Caco-2 (cell line): ENCODE measurements at regions not wholly inside any gene's neighbourhood (a gene's known extent, or its start where the extent isn't known, plus 50 kb on each side); places are given as distances from the start of the nearest gene placed in this dataset.

Source experiments
- BruUV-seq: library from RNA; stranded (reverse); fragments of 400-500 nt; replicated peaks from 2 replicates; lab custom pipeline; 2021; lab: Mats Ljungman, UMichigan
- CTCF ChIA-PET: fragments of 300-600 bp; sonication (Branson Sonifier 250); formaldehyde crosslinking; loops from one replicate; lab custom pipeline; 2022; ENCODE audit warnings: antibody characterized with exemption; lab: Charles Lee
- POLR2A ChIA-PET: fragments of 300-600 bp; sonication (Branson Sonifier 250); formaldehyde crosslinking; loops from one replicate; lab custom pipeline; 2022; ENCODE audit warnings: antibody characterized with exemption; lab: Charles Lee
- DNase-seq, 2 experiments: peaks; one replicate each; pipeline versions ENCODE4 v3.0.0 to v3.0.0-alpha.2; 2020 to 2022
- H3K27me3 ChIP-seq: replicated peaks from 2 replicates; pipeline ENCODE4 v1.6.0; 2011; ENCODE audit warnings: low read length; ENCODE audit not compliant: control insufficient read depth, insufficient read depth
- H3K36me3 ChIP-seq: 2 replicates; pipeline ENCODE4 v1.5.1; 2011; ENCODE audit warnings: low read length; ENCODE audit not compliant: control insufficient read depth, insufficient read depth
- H3K4me1 ChIP-seq: fragments of 250-450 bp; sonication (Bioruptor Pico); 2 replicates; pipeline ENCODE4 v1.5.1; 2020; ENCODE audit warnings: mild to moderate bottlenecking
- H3K4me3 ChIP-seq: 2 replicates; pipeline ENCODE4 v1.5.1; 2011; ENCODE audit warnings: low read depth, mild to moderate bottlenecking, control low read depth, low read length
- H3K9me3 ChIP-seq: fragments of 250-450 bp; sonication (Bioruptor Pico); 2 replicates; pipeline ENCODE4 v1.5.1; 2020; ENCODE audit warnings: mild to moderate bottlenecking, moderate library complexity
- H3K27ac Mint-ChIP-seq: one replicate; pipeline ENCODE4 v1.8.0; 2022; ENCODE audit warnings: mixed read lengths; ENCODE audit not compliant: unreplicated experiment
- H3K27me3 Mint-ChIP-seq: one replicate; pipeline ENCODE4 v1.8.0; 2022; ENCODE audit warnings: mixed read lengths; ENCODE audit not compliant: insufficient read depth, unreplicated experiment
- H3K36me3 Mint-ChIP-seq: one replicate; pipeline ENCODE4 v1.8.0; 2022; ENCODE audit warnings: mild to moderate bottlenecking, mixed read lengths; ENCODE audit not compliant: insufficient read depth, unreplicated experiment
- H3K4me1 Mint-ChIP-seq: one replicate; pipeline ENCODE4 v1.8.0; 2022; ENCODE audit warnings: low read depth, mixed read lengths; ENCODE audit not compliant: unreplicated experiment
- H3K4me3 Mint-ChIP-seq: one replicate; pipeline ENCODE4 v1.8.0; 2022; ENCODE audit warnings: mild to moderate bottlenecking, moderate library complexity, mixed read lengths; ENCODE audit not compliant: unreplicated experiment
- H3K9me3 Mint-ChIP-seq: one replicate; pipeline ENCODE4 v1.8.0; 2022; ENCODE audit warnings: mixed read lengths; ENCODE audit not compliant: unreplicated experiment
- CTCF ChIP-seq, 2 experiments: fragments of 200-600 bp in 1 of 2; IDR thresholded peaks; 1 replicate in 1 of 2; 2 replicates in 1 of 2; pipeline versions ENCODE4 v1.5.1 to v1.8.0; 2011 to 2022; ENCODE audit warnings: antibody characterized with exemption in 1 of 2, control low read depth in 1 of 2, inconsistent platforms in 1 of 2, low read depth in 1 of 2, low read length in 1 of 2, mild to moderate bottlenecking in 1 of 2, moderate library complexity in 1 of 2; ENCODE audit not compliant: insufficient read depth in 1 of 2, severe bottlenecking in 1 of 2, unreplicated experiment in 1 of 2
- intact Hi-C: fragments of 100-400 bp; cut with micrococcal nuclease; formaldehyde crosslinking; loops from one replicate; pipeline ENCODE4 v1.10.0; 2022; ENCODE audit not compliant: unreplicated experiment

GRCh38 chr7:121744877-121745276 is 128.1 kb upstream of the PTPRZ1 start:
- H3K4me3 ChIP-seq: no peak overlapping the region

GRCh38 chr7:121744319-121744718 is 128.6 kb upstream of the PTPRZ1 start:
- no peaks in the 10 kb centered on the region for H3K27me3 Mint-ChIP-seq

More at GRCh38 chr7:121744877-121745276, 128.1 kb upstream of the PTPRZ1 start:
- no peaks in the 10 kb centered on the region for H3K9me3 ChIP-seq
- no peaks in the 10 kb centered on the region for H3K36me3 Mint-ChIP-seq
- ChIA-PET CTCF (no interaction called here), POLR2A (no interaction called here)
- no TSS peak for BruUV-seq
- H3K27me3 Mint-ChIP-seq: no peaks in the 10 kb centered on the region
- no peak overlapping the region for H3K4me3 Mint-ChIP-seq
- H3K27me3 ChIP-seq: no peaks in the 10 kb centered on the region
- no peak for TF ChIP-seq CTCF (IDR thresholded peaks at IDR 0.05; ENCODE audit: insufficient read depth in 1 of 2, low read depth in 1 of 2, low read length in 1 of 2, severe bottlenecking in 1 of 2, unreplicated experiment in 1 of 2)
- H3K36me3 ChIP-seq: no peaks in the 10 kb centered on the region
- H3K4me1 Mint-ChIP-seq: no peaks in the 10 kb centered on the region
- H3K27ac Mint-ChIP-seq: no peak overlapping the region
- no peak for DNase-seq
- H3K4me1 ChIP-seq: no peaks in the 10 kb centered on the region
- intact Hi-C loops: no loop called here
- no peaks in the 10 kb centered on the region for H3K9me3 Mint-ChIP-seq

GRCh38 chr7:121741896-121742295 is 131.1 kb upstream of the PTPRZ1 start:
- H3K4me3 Mint-ChIP-seq: no peak overlapping the region
- DNase-seq: no peak
- Histone ChIP-seq H3K4me3 (no peak overlapping the region), H3K9me3 (no peaks in the 10 kb centered on the region), H3K36me3 (no peaks in the 10 kb centered on the region), H3K4me1 (no peaks in the 10 kb centered on the region), H3K27me3 (no peaks in the 10 kb centered on the region)
- H3K9me3 Mint-ChIP-seq: no peaks in the 10 kb centered on the region
- no peaks in the 10 kb centered on the region for H3K36me3 Mint-ChIP-seq
- no TSS peak for BruUV-seq
- TF ChIP-seq CTCF (IDR thresholded peaks at IDR 0.05; ENCODE audit: insufficient read depth in 1 of 2, low read depth in 1 of 2, low read length in 1 of 2, severe bottlenecking in 1 of 2, unreplicated experiment in 1 of 2): no peak
- POLR2A ChIA-PET: no interaction called here
- no peaks in the 10 kb centered on the region for H3K4me1 Mint-ChIP-seq
- H3K27ac Mint-ChIP-seq: no peak overlapping the region
- intact Hi-C loops: no loop called here
- CTCF ChIA-PET: no interaction called here
- H3K27me3 Mint-ChIP-seq: peaks cover 3% of the 10 kb centered on the region

More at GRCh38 chr7:121744319-121744718, 128.6 kb upstream of the PTPRZ1 start:
- Mint-ChIP-seq H3K36me3 (no peaks in the 10 kb centered on the region), H3K4me3 (no peak overlapping the region), H3K4me1 (no peaks in the 10 kb centered on the region), H3K27ac (no peak overlapping the region), H3K9me3 (no peaks in the 10 kb centered on the region)
- ChIA-PET CTCF (no interaction called here), POLR2A (no interaction called here)
- no peaks in the 10 kb centered on the region for H3K9me3 ChIP-seq
- H3K4me1 ChIP-seq: no peaks in the 10 kb centered on the region
- H3K36me3 ChIP-seq: no peaks in the 10 kb centered on the region
- no peak for TF ChIP-seq CTCF (IDR thresholded peaks at IDR 0.05; ENCODE audit: insufficient read depth in 1 of 2, low read depth in 1 of 2, low read length in 1 of 2, severe bottlenecking in 1 of 2, unreplicated experiment in 1 of 2)
- no peak for DNase-seq
- no peaks in the 10 kb centered on the region for H3K27me3 ChIP-seq
- H3K4me3 ChIP-seq: no peak overlapping the region
- no TSS peak for BruUV-seq
- intact Hi-C loops: no loop called here
